Activated naive CD8-positive, alpha-beta T cell treated with anti-CD3 and anti-CD28 coated beads, Interleukin-2, amount 10 ng/mL, durations not matched to agents 7 days and 5 days (primary cell): ENCODE measurements at regions not wholly inside any gene's neighbourhood (a gene's known extent, or its start where the extent isn't known, plus 50 kb on each side); places are given as distances from the start of the nearest gene placed in this dataset.
A peak's percentile ranks its signal among the peaks of the same experiment; 100 is the strongest.
"Not testable (repeated sequence)": the region's sequence is repeated elsewhere in the genome, so short reads cannot be mapped to it uniquely, and the experiment has no call there.

Source experiments
- ATAC-seq: fragments of 150-1000 bp; cut with Tn5 transposase; one replicate; pipeline ENCODE4 v1.10.0; 2021; ENCODE audit warnings: low read depth, moderate library complexity
- POLR2A ChIA-PET: fragments of 350-600 bp; sonication (Branson Sonifier 250); formaldehyde crosslinking; loops from one replicate; lab custom pipeline; 2021; ENCODE audit warnings: antibody characterized with exemption; lab: Charles Lee
- DNase-seq: peaks from one replicate; pipeline ENCODE4 v3.0.0; 2021
- H3K27ac Mint-ChIP-seq: one replicate; pipeline ENCODE4 v1.8.0; 2022; ENCODE audit warnings: mild to moderate bottlenecking, mixed read lengths
- H3K27me3 Mint-ChIP-seq: one replicate; pipeline ENCODE4 v1.8.0; 2022; ENCODE audit warnings: mild to moderate bottlenecking, moderate library complexity, mixed read lengths
- H3K36me3 Mint-ChIP-seq: one replicate; pipeline ENCODE4 v1.8.0; 2021; ENCODE audit warnings: mild to moderate bottlenecking, mixed read lengths
- H3K4me1 Mint-ChIP-seq: one replicate; pipeline ENCODE4 v1.8.0; 2021; ENCODE audit warnings: mixed read lengths
- H3K4me3 Mint-ChIP-seq: one replicate; pipeline ENCODE4 v1.8.0; 2022; ENCODE audit warnings: mild to moderate bottlenecking, moderate library complexity, mixed read lengths
- H3K9me3 Mint-ChIP-seq: one replicate; pipeline ENCODE4 v1.8.0; 2021; ENCODE audit warnings: mixed read lengths

DNA sequence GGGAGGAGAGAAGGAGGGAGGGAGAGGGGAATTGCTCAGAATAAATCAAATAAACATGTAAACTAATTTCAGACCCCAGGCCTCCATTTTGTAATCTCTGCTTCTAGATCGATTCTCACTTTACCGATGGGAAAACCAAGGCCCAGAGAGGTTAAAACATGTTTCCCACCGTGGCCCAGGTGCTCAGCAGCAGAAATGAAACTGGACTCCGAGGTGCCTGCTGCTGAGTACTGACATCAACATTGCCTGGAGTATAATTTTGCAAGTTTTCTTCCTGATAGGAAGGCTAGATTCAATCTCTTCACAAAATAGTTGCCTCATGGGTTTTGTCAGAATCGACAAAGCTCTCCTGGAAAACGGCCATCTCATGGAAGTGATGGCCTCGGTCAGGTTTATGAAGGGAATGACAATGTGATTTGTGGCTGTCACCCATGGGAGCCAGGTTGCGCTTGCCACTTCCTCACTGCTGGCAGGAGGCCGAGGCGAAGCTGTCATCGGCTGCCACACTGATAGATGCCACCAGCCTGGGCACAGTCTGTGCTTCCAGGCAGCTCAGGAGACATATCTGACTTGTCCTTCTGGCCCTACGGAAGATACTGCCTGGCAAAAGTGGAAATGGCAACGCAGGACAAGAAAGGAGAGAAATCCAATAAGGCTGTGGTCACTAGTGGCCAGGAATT is 133.1 kb upstream of the LRRN1 start:
- Mint-ChIP-seq H3K27ac (no peak overlapping the region), H3K9me3 (peaks cover 3% of the 10 kb centered on the region), H3K36me3 (no peaks in the 10 kb centered on the region), H3K27me3 (peaks cover 4% of the 10 kb centered on the region), H3K4me1 (peaks cover 4% of the 10 kb centered on the region), H3K4me3 (peak overlapping the region; percentile 5)
- ATAC-seq (no peak), DNase-seq (no peak)
- POLR2A ChIA-PET, result no interaction called here

DNA sequence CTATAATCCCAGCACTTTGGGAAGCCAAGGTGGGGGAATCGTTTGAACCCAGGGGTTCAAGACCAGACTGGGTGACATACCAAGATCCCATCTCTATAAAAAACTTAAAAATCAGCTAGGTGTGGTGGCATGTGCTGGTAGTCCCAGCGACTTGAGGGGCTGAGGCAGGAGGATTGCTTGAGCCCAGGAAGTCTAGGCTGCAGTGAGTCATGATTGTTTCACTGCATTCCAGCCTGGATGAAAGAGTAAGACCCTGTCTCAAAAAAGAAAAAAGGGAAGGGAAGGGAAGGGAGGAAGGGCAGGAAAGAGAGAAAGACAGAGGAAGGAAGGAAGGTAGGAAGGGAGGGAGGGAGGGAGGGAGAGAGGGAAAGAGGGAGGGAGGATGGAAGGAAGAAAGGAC is 133.7 kb upstream of the LRRN1 start:
- peaks cover 4% of the 10 kb centered on the region for H3K4me1 Mint-ChIP-seq
- H3K27me3 Mint-ChIP-seq, result peaks cover 4% of the 10 kb centered on the region
- H3K36me3 Mint-ChIP-seq, result no peaks in the 10 kb centered on the region
- H3K9me3 Mint-ChIP-seq, result peaks cover 3% of the 10 kb centered on the region
- POLR2A ChIA-PET, result no interaction called here
- H3K27ac Mint-ChIP-seq, result no peak overlapping the region
- DNase-seq, result no peak
- ATAC-seq, result no peak
- H3K4me3 Mint-ChIP-seq, result no peak overlapping the region

DNA sequence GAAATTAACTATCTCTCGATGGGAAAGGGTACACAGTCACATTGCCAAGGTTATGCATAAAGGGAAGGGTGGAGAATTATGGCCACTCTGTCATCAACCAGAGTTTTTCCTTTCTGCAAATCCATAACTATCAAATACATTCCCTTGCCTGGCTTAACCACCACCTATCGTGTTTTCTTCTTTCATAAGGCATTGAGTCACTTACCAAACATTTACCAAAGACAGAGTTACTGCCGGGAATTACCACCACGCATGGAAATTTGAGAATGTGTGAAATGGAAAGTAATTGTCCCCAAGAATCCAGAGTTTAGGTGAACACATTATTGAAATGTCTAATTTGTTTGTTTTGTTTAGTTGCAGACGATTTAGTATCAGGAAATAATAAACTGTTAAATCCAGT is 134.3 kb upstream of the LRRN1 start:
- no peak overlapping the region for H3K4me3 Mint-ChIP-seq
- peaks cover 4% of the 10 kb centered on the region for H3K4me1 Mint-ChIP-seq
- DNase-seq (no peak), ATAC-seq (no peak)
- peaks cover 4% of the 10 kb centered on the region for H3K27me3 Mint-ChIP-seq
- peaks cover 1% of the 10 kb centered on the region for H3K9me3 Mint-ChIP-seq
- no peak overlapping the region for H3K27ac Mint-ChIP-seq
- no peaks in the 10 kb centered on the region for H3K36me3 Mint-ChIP-seq
- POLR2A ChIA-PET, result no interaction called here

DNA sequence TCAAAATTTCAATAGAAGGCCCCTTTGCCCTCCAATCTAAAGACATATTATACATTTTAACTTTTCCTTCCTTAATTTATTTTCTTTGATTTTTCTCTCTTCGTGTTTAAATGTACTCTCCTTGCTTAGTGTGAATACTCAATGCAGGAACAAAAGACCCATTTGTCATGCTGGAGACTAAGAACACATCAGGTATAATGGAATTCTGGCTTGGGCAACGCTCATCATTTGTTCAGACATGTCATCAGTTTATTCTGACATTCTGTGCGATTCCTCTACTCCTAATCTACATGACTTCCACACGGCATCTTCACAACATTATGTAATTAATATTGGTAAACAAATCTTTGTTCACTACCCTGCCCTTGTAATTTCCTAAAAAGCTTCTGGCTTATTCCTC is 136.6 kb upstream of the LRRN1 start:
- H3K4me3 Mint-ChIP-seq, result no peak overlapping the region
- DNase-seq (no peak), ATAC-seq (no peak)
- no peaks in the 10 kb centered on the region for H3K36me3 Mint-ChIP-seq
- POLR2A ChIA-PET, result no interaction called here
- no peak overlapping the region for H3K27ac Mint-ChIP-seq
- peaks cover 4% of the 10 kb centered on the region for H3K4me1 Mint-ChIP-seq
- H3K9me3 Mint-ChIP-seq, result no peaks in the 10 kb centered on the region
- peaks cover 4% of the 10 kb centered on the region for H3K27me3 Mint-ChIP-seq

DNA sequence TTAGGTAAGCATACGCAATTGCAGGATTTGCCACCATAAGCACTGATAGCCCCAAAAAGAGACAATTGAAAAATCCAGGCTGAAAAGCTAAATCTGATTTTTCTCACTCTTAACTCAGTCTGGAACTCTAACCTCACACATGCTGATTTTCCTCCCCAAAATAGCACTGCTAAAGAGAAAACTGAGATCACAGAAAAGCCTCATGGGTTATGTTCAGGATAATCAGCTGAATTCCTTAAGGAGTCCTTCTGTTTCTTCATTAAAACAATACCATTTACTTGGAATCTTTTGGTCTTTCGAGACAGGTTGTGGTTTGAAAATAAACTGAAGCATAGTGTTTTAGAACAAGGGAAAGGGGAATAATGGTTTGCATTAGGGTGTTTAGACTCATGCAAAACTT is 144.3 kb upstream of the LRRN1 start:
- POLR2A ChIA-PET, result no interaction called here
- Mint-ChIP-seq H3K9me3 (no peaks in the 10 kb centered on the region), H3K27me3 (no peaks in the 10 kb centered on the region)

DNA sequence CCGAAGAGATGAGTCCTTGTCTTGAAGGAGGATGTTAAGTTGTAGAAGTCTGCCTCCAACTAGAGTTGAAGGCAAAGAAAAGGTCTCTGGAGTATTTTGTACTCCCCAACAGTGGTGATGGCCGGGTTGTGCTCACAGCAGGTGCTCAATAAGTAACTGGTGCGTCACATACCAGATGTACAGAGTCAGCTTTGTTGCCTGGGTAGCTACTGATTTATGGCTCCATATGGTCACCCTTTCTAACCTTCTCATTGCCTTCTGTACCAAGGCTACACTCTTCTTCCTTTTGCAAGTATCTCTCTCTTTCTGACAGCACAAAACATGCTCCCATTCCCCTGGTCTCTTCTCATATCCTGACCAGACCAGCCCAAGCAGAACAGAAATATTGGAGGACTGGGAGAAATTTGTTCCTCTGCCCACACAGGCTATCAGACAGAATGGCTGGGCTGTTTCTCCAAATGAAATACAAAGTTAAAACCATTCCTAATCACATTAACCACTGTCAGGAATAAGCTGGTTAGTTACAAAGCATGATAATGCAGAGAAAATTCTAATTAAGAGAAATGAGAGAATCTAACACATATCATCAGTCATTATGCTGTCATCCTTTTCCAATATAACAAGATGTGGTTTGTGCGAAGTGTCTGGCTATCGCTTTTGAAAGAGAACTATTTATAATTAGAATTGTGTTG is 150.1 kb upstream of the LRRN1 start:
- POLR2A ChIA-PET, result no interaction called here
- no peaks in the 10 kb centered on the region for H3K36me3 Mint-ChIP-seq

More for the DNA sequence above, 144.3 kb upstream of the LRRN1 start:
- H3K4me3 Mint-ChIP-seq, result no peak overlapping the region
- DNase-seq (no peak), ATAC-seq (no peak)
- no peak overlapping the region for H3K27ac Mint-ChIP-seq
- no peaks in the 10 kb centered on the region for H3K36me3 Mint-ChIP-seq
- no peaks in the 10 kb centered on the region for H3K4me1 Mint-ChIP-seq

DNA sequence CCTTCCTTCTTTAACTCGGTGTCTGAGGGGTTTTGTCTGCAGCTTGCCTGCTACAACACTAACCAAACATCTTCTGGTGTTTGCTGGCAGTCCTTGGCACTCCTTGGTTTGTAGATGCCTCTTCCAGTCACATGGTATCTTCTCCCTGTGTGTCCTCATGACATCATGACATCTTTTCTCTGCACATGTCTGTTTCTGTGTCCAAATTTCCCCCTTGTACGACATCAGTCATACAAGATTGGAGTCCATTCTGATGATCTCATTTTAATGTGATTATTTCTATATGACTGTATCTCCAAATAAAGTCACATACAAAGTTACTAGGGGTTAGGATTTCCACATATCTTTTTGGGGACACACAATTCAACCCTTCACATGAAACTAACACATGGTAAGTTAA is 152.3 kb upstream of the LRRN1 start:
- POLR2A ChIA-PET, result no interaction called here
- H3K27me3 Mint-ChIP-seq, result no peaks in the 10 kb centered on the region
- no peaks in the 10 kb centered on the region for H3K4me1 Mint-ChIP-seq
- DNase-seq (no peak), ATAC-seq (no peak)
- no peak overlapping the region for H3K27ac Mint-ChIP-seq
- no peaks in the 10 kb centered on the region for H3K36me3 Mint-ChIP-seq
- no peak overlapping the region for H3K4me3 Mint-ChIP-seq
- no peaks in the 10 kb centered on the region for H3K9me3 Mint-ChIP-seq

More for the DNA sequence above, 150.1 kb upstream of the LRRN1 start:
- ATAC-seq (no peak), DNase-seq (no peak)
- Mint-ChIP-seq H3K4me1 (no peaks in the 10 kb centered on the region), H3K27ac (no peak overlapping the region), H3K27me3 (no peaks in the 10 kb centered on the region), H3K4me3 (no peak overlapping the region), H3K9me3 (no peaks in the 10 kb centered on the region)

DNA sequence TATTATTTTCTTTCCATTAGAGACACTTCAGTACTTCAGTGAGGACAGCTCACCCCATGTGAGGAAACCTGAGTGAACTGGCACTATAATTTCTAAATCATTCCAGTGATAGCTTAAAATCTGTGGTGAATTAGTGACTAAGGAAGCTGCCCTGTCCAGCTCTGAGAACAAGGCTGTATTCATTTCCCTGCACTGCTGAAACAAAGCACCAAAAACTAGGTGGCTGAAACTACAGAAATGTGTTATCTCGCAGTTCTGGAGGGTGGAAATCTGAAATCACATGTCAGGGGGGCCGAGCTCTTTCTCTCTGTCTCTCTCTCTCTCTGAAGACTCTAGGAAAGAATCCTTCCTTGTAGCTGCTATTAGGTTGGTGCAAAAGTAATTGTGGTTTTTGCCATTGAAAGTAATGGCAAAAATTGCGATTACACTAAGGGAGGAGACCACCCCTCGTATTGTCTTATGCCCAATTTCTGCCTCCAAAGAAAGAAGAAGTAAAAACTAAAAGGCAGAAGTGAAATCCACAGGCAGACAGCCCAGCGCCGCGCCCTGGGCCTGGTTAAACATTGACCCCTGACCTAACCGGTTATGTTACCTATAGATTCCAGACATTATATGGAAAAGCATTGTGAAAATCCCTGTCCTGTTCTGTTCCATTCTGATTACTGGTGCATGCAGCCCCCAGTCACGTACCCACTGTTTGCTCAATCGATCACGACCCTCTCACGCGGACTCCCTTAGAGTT is 153.0 kb upstream of the LRRN1 start:
- H3K27me3 Mint-ChIP-seq, DNase-seq, H3K36me3 Mint-ChIP-seq, ATAC-seq, H3K4me1 Mint-ChIP-seq, H3K27ac Mint-ChIP-seq, H3K9me3 Mint-ChIP-seq, POLR2A ChIA-PET, H3K4me3 Mint-ChIP-seq: not testable (repeated sequence)

DNA sequence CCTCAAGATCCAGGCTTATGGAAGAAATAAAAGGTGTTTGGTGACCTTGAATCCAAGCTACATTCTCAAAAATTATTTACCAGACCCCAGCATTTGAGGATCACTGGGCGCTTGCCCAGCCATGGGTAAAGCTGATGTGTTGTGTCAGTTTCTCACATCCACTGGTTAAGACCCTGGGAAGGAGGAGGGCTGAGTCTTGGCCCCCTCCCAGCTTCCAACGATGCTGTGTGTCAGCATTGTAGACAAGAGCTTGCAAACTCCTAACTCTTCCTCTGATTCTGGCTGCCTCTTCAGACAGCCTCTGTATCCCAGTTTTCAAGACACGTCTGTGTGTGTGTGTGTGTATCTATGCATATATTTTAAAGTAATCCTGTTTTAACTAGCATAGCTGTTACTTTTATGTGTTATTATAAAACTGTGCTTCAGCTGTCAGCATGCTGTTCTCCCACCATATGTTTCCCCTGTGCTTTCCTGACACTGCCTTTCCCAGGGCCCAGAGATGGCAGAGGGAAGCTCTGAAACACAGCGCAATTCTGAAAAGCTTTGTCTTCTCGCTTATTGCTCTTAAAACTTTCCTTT is 157.3 kb upstream of the LRRN1 start:
- ATAC-seq (no peak), DNase-seq (no peak)
- no peak overlapping the region for H3K4me3 Mint-ChIP-seq
- no peaks in the 10 kb centered on the region for H3K36me3 Mint-ChIP-seq
- H3K27me3 Mint-ChIP-seq, result no peaks in the 10 kb centered on the region
- POLR2A ChIA-PET, result no interaction called here
- no peak overlapping the region for H3K27ac Mint-ChIP-seq
- H3K9me3 Mint-ChIP-seq, result no peaks in the 10 kb centered on the region
- H3K4me1 Mint-ChIP-seq, result no peaks in the 10 kb centered on the region

DNA sequence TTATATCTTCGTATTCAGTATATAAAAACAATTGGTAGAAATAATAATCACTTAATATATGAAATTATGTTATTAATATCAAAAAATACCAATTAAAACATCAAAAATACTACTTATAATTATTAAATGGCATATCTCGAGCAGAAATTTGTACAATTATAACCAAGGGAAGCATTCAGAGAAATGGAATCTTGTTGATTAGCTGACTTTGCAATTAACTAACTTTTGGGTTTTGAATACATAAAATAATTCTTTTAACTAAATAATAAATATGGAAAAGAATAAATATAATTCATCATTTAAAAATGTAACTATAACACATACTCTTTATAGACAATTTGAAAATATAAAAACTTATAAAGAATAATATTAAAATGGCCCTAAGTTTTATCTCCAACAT is 160.2 kb upstream of the LRRN1 start:
- ATAC-seq (no peak), DNase-seq (no peak)
- no peak overlapping the region for H3K4me3 Mint-ChIP-seq
- POLR2A ChIA-PET, result no interaction called here
- H3K27me3 Mint-ChIP-seq, result no peaks in the 10 kb centered on the region
- peaks cover 1% of the 10 kb centered on the region for H3K36me3 Mint-ChIP-seq
- no peaks in the 10 kb centered on the region for H3K4me1 Mint-ChIP-seq
- H3K9me3 Mint-ChIP-seq, result no peaks in the 10 kb centered on the region
- H3K27ac Mint-ChIP-seq, result no peak overlapping the region

DNA sequence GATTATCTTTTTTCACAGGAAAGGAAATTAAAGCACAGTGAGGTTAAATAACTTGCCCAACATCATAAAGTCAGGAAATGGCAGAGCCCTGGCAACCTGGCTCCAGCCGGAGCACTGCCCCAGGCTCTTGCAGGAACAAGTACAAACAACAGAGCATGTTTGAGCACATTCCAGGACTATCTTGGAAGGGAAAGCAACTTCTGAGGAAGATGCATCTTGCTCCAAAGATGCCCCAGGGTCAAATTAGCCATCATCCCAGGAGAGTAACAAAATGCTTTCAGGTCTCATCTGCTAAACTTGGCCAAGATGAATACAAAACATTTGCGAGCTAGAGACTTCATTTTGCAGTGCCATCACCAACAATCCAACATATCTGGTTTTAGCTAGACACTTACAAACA is 162.4 kb upstream of the LRRN1 start:
- Mint-ChIP-seq H3K9me3 (no peaks in the 10 kb centered on the region), H3K36me3 (peaks cover 1% of the 10 kb centered on the region), H3K4me3 (no peak overlapping the region), H3K27ac (no peak overlapping the region), H3K27me3 (no peaks in the 10 kb centered on the region), H3K4me1 (no peaks in the 10 kb centered on the region)
- POLR2A ChIA-PET, result no interaction called here
- DNase-seq (no peak), ATAC-seq (no peak)

DNA sequence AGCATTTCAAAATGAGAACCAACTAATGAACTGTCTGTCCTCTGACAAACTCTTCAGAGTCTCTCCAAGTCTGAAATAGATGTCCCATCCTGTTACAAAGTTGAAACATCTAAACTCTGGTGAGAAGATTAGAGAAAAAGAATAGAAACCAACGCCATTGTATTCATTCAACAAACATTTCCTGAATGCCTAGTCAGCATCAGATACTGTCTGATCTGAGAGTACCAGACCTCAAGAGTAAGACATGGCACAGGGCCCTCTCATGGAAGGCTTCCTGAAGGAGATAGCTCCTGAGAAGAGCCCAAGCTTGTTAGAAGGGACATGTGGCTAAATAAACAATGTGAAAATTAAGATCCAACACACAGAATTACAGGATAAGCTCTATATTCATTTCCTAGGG is 164.1 kb upstream of the LRRN1 start:
- no peaks in the 10 kb centered on the region for H3K27me3 Mint-ChIP-seq
- H3K4me1 Mint-ChIP-seq, result no peaks in the 10 kb centered on the region
- peaks cover 1% of the 10 kb centered on the region for H3K36me3 Mint-ChIP-seq
- ATAC-seq, result no peak
- no peak overlapping the region for H3K4me3 Mint-ChIP-seq
- DNase-seq, result no peak
- no peak overlapping the region for H3K27ac Mint-ChIP-seq
- POLR2A ChIA-PET, result no interaction called here
- no peaks in the 10 kb centered on the region for H3K9me3 Mint-ChIP-seq

DNA sequence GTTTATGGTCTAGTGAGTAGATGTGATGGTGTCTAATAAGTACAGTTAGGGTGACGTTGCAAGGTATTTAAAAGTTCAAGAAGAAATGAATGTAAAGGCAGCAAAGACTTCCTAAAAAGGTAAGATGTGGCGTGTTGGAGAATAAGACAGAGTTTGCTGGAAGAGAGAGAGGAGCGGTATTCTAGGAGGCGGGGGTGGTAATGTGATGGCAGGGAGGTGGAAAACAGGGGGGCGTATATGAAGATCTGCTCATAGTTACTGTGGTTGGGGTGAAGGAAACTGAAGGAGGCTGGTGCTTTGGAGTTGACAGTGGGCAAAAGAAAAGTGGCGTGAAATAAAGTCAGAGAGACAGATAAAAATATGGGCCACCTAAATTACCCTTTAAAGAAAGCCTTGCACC is 164.9 kb upstream of the LRRN1 start:
- Mint-ChIP-seq H3K4me1 (no peaks in the 10 kb centered on the region), H3K9me3 (peaks cover 1% of the 10 kb centered on the region), H3K36me3 (peaks cover 1% of the 10 kb centered on the region), H3K27ac (no peak overlapping the region), H3K4me3 (no peak overlapping the region), H3K27me3 (no peaks in the 10 kb centered on the region)
- POLR2A ChIA-PET, result no interaction called here
- ATAC-seq, result no peak
- no peak for DNase-seq
